Natural killer cell treated with Interleukin-12 subunit alpha and Interleukin-12 subunit beta and Interleukin-15 and Interleukin-18, amount 100 ng/mL, for 72 hours (primary cell): ENCODE measurements at regions not wholly inside any gene's neighbourhood (a gene's known extent, or its start where the extent isn't known, plus 50 kb on each side); places are given as distances from the start of the nearest gene placed in this dataset.

Source experiments
- ATAC-seq, 2 donors: fragments of 150-1000 bp; cut with Tn5 transposase in 1 of 2; sonication (Bioruptor Pico), chemical (Tn5 transposase) in 1 of 2; 2 replicates each; pipeline ENCODE4 v1.10.0; 2021
- DNase-seq: peaks from one replicate; pipeline ENCODE4 v3.0.0; 2022; ENCODE audit warnings: low spot score
- H3K27ac Mint-ChIP-seq, 2 donors: 1 replicate in 1 of 2; 2 replicates in 1 of 2; pipeline ENCODE4 v1.8.0; 2022; ENCODE audit warnings: mixed read lengths in 2 of 2, mild to moderate bottlenecking in 1 of 2, moderate library complexity in 1 of 2
- H3K27me3 Mint-ChIP-seq, 2 donors: 1 replicate in 1 of 2; 2 replicates in 1 of 2; pipeline ENCODE4 v1.8.0; 2022; ENCODE audit warnings: mixed read lengths in 2 of 2
- H3K36me3 Mint-ChIP-seq: one replicate; pipeline ENCODE4 v1.8.0; 2022; ENCODE audit warnings: mixed read lengths
- H3K4me1 Mint-ChIP-seq, 2 donors: 1 replicate in 1 of 2; 2 replicates in 1 of 2; pipeline ENCODE4 v1.8.0; 2022; ENCODE audit warnings: low read depth in 2 of 2, mixed read lengths in 2 of 2, mild to moderate bottlenecking in 1 of 2
- H3K4me3 Mint-ChIP-seq: one replicate; pipeline ENCODE4 v1.8.0; 2022; ENCODE audit warnings: mixed read lengths
- H3K9me3 Mint-ChIP-seq: 2 replicates; pipeline ENCODE4 v1.8.0; 2022; ENCODE audit warnings: mixed read lengths

- Mint-ChIP-seq H3K36me3 (no peaks in the 10 kb centered on the region), H3K27me3 (no peaks in the 10 kb centered on the region), H3K4me1 (no peaks in the 10 kb centered on the region), H3K27ac (no peak overlapping the region), H3K4me3 (no peak overlapping the region), H3K9me3 (peaks cover 16% of the 10 kb centered on the region)
- DNase-seq (no peak), ATAC-seq (no peak)
Observed at GRCh38 chr14:44654591-44654990, 147.5 kb upstream of the FSCB start.

GRCh38 chr14:44653641-44654040 is 146.6 kb upstream of the FSCB start:
- H3K36me3 Mint-ChIP-seq = no peaks in the 10 kb centered on the region
- H3K27ac Mint-ChIP-seq = no peak overlapping the region
- H3K9me3 Mint-ChIP-seq = peaks cover 13% of the 10 kb centered on the region
- DNase-seq (no peak), ATAC-seq (no peak)
- no peaks in the 10 kb centered on the region for H3K4me1 Mint-ChIP-seq
- H3K4me3 Mint-ChIP-seq = no peak overlapping the region
- no peaks in the 10 kb centered on the region for H3K27me3 Mint-ChIP-seq

GRCh38 chr14:44652640-44653039 is 145.6 kb upstream of the FSCB start:
- Mint-ChIP-seq H3K27me3 (no peaks in the 10 kb centered on the region), H3K27ac (no peak overlapping the region), H3K4me1 (no peaks in the 10 kb centered on the region), H3K4me3 (no peak overlapping the region), H3K36me3 (no peaks in the 10 kb centered on the region), H3K9me3 (peaks cover 16% of the 10 kb centered on the region)
- ATAC-seq = no peak
- no peak for DNase-seq

- Mint-ChIP-seq H3K4me1 (no peaks in the 10 kb centered on the region), H3K4me3 (no peak overlapping the region), H3K27ac (no peak overlapping the region), H3K36me3 (no peaks in the 10 kb centered on the region), H3K9me3 (peaks cover 19% of the 10 kb centered on the region), H3K27me3 (no peaks in the 10 kb centered on the region)
- ATAC-seq = no peak
- DNase-seq = no peak
Observed at GRCh38 chr14:44649061-44649460, 142.0 kb upstream of the FSCB start.

- H3K36me3 Mint-ChIP-seq = no peaks in the 10 kb centered on the region
- no peak overlapping the region for H3K4me3 Mint-ChIP-seq
- H3K27ac Mint-ChIP-seq = no peak overlapping the region
- H3K4me1 Mint-ChIP-seq = no peaks in the 10 kb centered on the region
- H3K9me3 Mint-ChIP-seq = no peaks in the 10 kb centered on the region
- no peak for DNase-seq
- no peak for ATAC-seq
- H3K27me3 Mint-ChIP-seq = no peaks in the 10 kb centered on the region
Observed at GRCh38 chr14:44640416-44640815, 133.3 kb upstream of the FSCB start.

- no peak for ATAC-seq
- H3K9me3 Mint-ChIP-seq = no peaks in the 10 kb centered on the region
Observed at GRCh38 chr14:44639781-44640385, 132.8 kb upstream of the FSCB start.

GRCh38 chr14:44634692-44635091 is 127.6 kb upstream of the FSCB start:
- DNase-seq (no peak), ATAC-seq (no peak)

More at GRCh38 chr14:44639781-44640385, 132.8 kb upstream of the FSCB start:
- H3K4me3 Mint-ChIP-seq = no peak overlapping the region
- no peak for DNase-seq
- H3K36me3 Mint-ChIP-seq = no peaks in the 10 kb centered on the region
- no peak overlapping the region for H3K27ac Mint-ChIP-seq
- H3K4me1 Mint-ChIP-seq = no peaks in the 10 kb centered on the region
- H3K27me3 Mint-ChIP-seq = no peaks in the 10 kb centered on the region

GRCh38 chr14:44626423-44626822 is 119.3 kb upstream of the FSCB start:
- Mint-ChIP-seq H3K4me1 (no peaks in the 10 kb centered on the region), H3K4me3 (no peak overlapping the region), H3K36me3 (no peaks in the 10 kb centered on the region), H3K27me3 (no peaks in the 10 kb centered on the region), H3K27ac (no peak overlapping the region), H3K9me3 (peaks cover 12% of the 10 kb centered on the region)
- ATAC-seq = no peak
- no peak for DNase-seq

More at GRCh38 chr14:44634692-44635091, 127.6 kb upstream of the FSCB start:
- Mint-ChIP-seq H3K4me3 (no peak overlapping the region), H3K27ac (no peak overlapping the region), H3K4me1 (no peaks in the 10 kb centered on the region), H3K36me3 (peaks cover 4% of the 10 kb centered on the region), H3K9me3 (peaks cover 6% of the 10 kb centered on the region), H3K27me3 (no peaks in the 10 kb centered on the region)

GRCh38 chr14:44625098-44625497 is 118.0 kb upstream of the FSCB start:
- DNase-seq (no peak), ATAC-seq (no peak)
- no peaks in the 10 kb centered on the region for H3K27me3 Mint-ChIP-seq
- H3K9me3 Mint-ChIP-seq = peaks cover 11% of the 10 kb centered on the region
- no peak overlapping the region for H3K27ac Mint-ChIP-seq
- no peak overlapping the region for H3K4me3 Mint-ChIP-seq
- no peaks in the 10 kb centered on the region for H3K36me3 Mint-ChIP-seq
- H3K4me1 Mint-ChIP-seq = no peaks in the 10 kb centered on the region

- Mint-ChIP-seq H3K27me3 (no peaks in the 10 kb centered on the region), H3K4me1 (no peaks in the 10 kb centered on the region), H3K36me3 (no peaks in the 10 kb centered on the region), H3K4me3 (no peak overlapping the region), H3K27ac (no peak overlapping the region), H3K9me3 (peaks cover 3% of the 10 kb centered on the region)
- DNase-seq (no peak), ATAC-seq (no peak)
Observed at GRCh38 chr14:44620121-44621019, 113.3 kb upstream of the FSCB start.

- Mint-ChIP-seq H3K9me3 (no peaks in the 10 kb centered on the region), H3K36me3 (no peaks in the 10 kb centered on the region), H3K27ac (no peak overlapping the region), H3K27me3 (no peaks in the 10 kb centered on the region), H3K4me1 (no peaks in the 10 kb centered on the region), H3K4me3 (no peak overlapping the region)
- ATAC-seq = no peak
- DNase-seq = no peak
Observed at GRCh38 chr14:44616204-44616603, 109.1 kb upstream of the FSCB start.

GRCh38 chr14:44613061-44613712 is 106.1 kb upstream of the FSCB start:
- H3K27me3 Mint-ChIP-seq = no peaks in the 10 kb centered on the region
- no peak overlapping the region for H3K27ac Mint-ChIP-seq
- no peaks in the 10 kb centered on the region for H3K4me1 Mint-ChIP-seq
- no peaks in the 10 kb centered on the region for H3K36me3 Mint-ChIP-seq
- H3K4me3 Mint-ChIP-seq = no peak overlapping the region
- DNase-seq (no peak), ATAC-seq (no peak)
- peaks cover 2% of the 10 kb centered on the region for H3K9me3 Mint-ChIP-seq

GRCh38 chr14:44612002-44612401 is 104.9 kb upstream of the FSCB start:
- ATAC-seq (no peak), DNase-seq (no peak)
- H3K4me3 Mint-ChIP-seq = no peak overlapping the region
- H3K36me3 Mint-ChIP-seq = no peaks in the 10 kb centered on the region
- H3K4me1 Mint-ChIP-seq = no peaks in the 10 kb centered on the region
- no peak overlapping the region for H3K27ac Mint-ChIP-seq
- H3K9me3 Mint-ChIP-seq = peaks cover 4% of the 10 kb centered on the region
- no peaks in the 10 kb centered on the region for H3K27me3 Mint-ChIP-seq

GRCh38 chr14:44609876-44610510 is 102.9 kb upstream of the FSCB start:
- DNase-seq = no peak
- no peaks in the 10 kb centered on the region for H3K4me1 Mint-ChIP-seq
- ATAC-seq = no peak
- H3K27ac Mint-ChIP-seq = no peak overlapping the region
- no peaks in the 10 kb centered on the region for H3K27me3 Mint-ChIP-seq
- H3K9me3 Mint-ChIP-seq = peaks cover 8% of the 10 kb centered on the region
- no peaks in the 10 kb centered on the region for H3K36me3 Mint-ChIP-seq
- H3K4me3 Mint-ChIP-seq = no peak overlapping the region
